ENCODE measurements at regions not wholly inside any gene's neighbourhood (a gene's known extent, or its start where the extent isn't known, plus 50 kb on each side); places are given as distances from the start of the nearest gene placed in this dataset.

DNA sequence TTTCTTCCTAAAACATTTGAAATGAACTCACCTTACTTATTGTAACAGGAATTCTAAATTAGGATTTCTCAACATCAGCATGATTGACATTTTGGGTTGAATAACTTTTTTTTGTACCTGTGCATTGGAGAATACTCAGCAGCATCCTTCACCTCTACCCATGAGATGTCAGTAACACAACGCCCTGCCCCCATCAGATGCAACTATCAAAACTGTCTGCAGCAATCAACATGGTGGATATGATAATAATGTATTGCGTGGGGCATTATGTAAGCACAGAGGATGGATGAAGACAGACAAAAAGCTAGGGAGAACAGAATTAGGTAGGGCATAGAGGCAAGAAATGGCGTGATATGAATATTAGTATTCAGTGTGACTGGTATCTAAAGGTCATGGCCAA lies 94.1 kb downstream of the PLK2 start:
- H3K4me1 ChIP-seq (replicated peaks), result no peaks in the 10 kb centered on the region
- no peaks in the 10 kb centered on the region for H3K36me3 ChIP-seq
- 83% methylated on average over 3 of the region's 3 CpGs for WGBS
- intact Hi-C loops (cut with DNase I), result no loop called here
- H3K9me3 ChIP-seq, result no peaks in the 10 kb centered on the region
- H3K27ac ChIP-seq, result no peak overlapping the region
- no peaks in the 10 kb centered on the region for H3K27me3 ChIP-seq (replicated peaks; ENCODE audit: insufficient read depth)
- TF ChIP-seq, protein P1, sequence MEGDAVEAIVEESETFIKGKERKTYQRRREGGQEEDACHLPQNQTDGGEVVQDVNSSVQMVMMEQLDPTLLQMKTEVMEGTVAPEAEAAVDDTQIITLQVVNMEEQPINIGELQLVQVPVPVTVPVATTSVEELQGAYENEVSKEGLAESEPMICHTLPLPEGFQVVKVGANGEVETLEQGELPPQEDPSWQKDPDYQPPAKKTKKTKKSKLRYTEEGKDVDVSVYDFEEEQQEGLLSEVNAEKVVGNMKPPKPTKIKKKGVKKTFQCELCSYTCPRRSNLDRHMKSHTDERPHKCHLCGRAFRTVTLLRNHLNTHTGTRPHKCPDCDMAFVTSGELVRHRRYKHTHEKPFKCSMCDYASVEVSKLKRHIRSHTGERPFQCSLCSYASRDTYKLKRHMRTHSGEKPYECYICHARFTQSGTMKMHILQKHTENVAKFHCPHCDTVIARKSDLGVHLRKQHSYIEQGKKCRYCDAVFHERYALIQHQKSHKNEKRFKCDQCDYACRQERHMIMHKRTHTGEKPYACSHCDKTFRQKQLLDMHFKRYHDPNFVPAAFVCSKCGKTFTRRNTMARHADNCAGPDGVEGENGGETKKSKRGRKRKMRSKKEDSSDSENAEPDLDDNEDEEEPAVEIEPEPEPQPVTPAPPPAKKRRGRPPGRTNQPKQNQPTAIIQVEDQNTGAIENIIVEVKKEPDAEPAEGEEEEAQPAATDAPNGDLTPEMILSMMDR (IDR thresholded peaks at IDR 0.05), result no peak
- no peak for TF ChIP-seq POLR2AphosphoS5 (IDR thresholded peaks at IDR 0.05)
- TF ChIP-seq POLR2A (IDR thresholded peaks at IDR 0.05), result no peak
- no peak for DNase-seq (ENCODE audit: low spot score)
- H3K4me3 ChIP-seq, result no peak overlapping the region

DNA sequence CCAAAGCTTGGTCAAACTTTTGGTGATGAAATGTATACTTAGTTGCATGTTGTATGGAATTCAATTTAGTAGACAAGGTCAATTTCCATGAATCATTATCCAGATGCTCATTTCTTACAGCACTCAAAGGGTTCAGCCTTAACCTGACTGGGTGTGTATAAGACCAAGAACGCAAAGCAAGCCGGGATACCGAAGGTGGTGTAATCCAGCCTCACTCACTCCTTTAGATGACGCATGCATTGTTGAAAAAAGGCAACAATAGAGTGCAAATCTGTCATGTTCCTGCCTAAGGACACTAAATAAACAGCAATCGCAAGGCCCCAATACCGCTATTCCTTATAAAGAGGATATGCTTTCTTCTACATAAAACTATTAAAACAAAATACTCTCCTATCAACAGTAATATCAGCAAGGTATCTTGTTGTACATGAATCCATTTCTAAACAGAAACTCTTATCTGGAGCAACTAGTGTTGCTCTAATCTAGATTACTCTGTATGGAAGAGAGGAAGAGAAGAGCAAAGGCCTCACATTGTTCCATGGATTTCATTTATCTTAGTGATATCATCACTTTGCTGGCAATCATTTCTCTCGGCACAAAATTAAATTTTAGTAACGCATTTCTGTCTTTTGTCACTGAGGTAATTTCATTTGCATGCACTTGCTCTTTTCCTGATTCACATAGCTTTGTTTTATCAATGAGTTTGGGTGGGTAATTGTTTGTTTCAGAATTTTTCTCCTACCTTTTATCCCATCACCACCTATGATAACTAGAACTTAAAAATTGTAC lies 96.2 kb downstream of the PLK2 start:
- Histone ChIP-seq H3K27me3 (replicated peaks; ENCODE audit: insufficient read depth) (no peaks in the 10 kb centered on the region), H3K9me3 (no peaks in the 10 kb centered on the region), H3K4me3 (no peak overlapping the region), H3K27ac (no peak overlapping the region), H3K36me3 (no peaks in the 10 kb centered on the region), H3K4me1 (replicated peaks) (no peaks in the 10 kb centered on the region)
- no peak for DNase-seq (ENCODE audit: low spot score)
- 90% methylated on average over 8 of the region's 8 CpGs for WGBS
- TF ChIP-seq POLR2A (IDR thresholded peaks at IDR 0.05), result no peak
- TF ChIP-seq POLR2AphosphoS5 (IDR thresholded peaks at IDR 0.05), result no peak
- TF ChIP-seq, protein P1 (IDR thresholded peaks at IDR 0.05), result no peak
- intact Hi-C loops (cut with DNase I), result no loop called here

DNA sequence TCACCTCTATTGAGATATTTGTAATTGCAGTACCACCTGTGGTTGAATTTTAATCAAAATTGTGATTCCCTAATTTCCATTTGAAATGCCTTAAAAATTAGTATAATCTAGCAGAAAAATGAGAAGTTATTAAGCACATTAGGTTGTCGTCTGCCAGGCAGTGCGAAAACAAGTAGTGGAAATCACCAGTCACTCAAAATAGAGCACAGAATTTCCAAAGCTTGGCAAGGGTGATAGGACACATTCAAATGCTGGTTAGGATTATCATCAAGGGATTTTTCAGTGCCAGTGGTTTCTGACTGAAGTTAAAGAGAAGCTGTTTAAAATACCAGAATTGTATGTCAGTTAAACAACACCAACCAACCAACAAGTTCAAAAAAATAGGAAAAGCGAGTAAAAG lies 97.8 kb downstream of the PLK2 start:
- H3K4me1 ChIP-seq (replicated peaks), result no peaks in the 10 kb centered on the region
- no peak overlapping the region for H3K4me3 ChIP-seq
- WGBS, result 93% methylated on average over 3 of the region's 3 CpGs
- H3K27ac ChIP-seq, result no peak overlapping the region
- no peaks in the 10 kb centered on the region for H3K36me3 ChIP-seq
- H3K27me3 ChIP-seq (replicated peaks; ENCODE audit: insufficient read depth), result no peaks in the 10 kb centered on the region
- H3K9me3 ChIP-seq, result no peaks in the 10 kb centered on the region
- TF ChIP-seq POLR2AphosphoS5 (IDR thresholded peaks at IDR 0.05), result no peak
- TF ChIP-seq, protein P1 (IDR thresholded peaks at IDR 0.05), result no peak
- TF ChIP-seq POLR2A (IDR thresholded peaks at IDR 0.05), result no peak
- no peak for DNase-seq (ENCODE audit: low spot score)
- intact Hi-C loops (cut with DNase I), result no loop called here

DNA sequence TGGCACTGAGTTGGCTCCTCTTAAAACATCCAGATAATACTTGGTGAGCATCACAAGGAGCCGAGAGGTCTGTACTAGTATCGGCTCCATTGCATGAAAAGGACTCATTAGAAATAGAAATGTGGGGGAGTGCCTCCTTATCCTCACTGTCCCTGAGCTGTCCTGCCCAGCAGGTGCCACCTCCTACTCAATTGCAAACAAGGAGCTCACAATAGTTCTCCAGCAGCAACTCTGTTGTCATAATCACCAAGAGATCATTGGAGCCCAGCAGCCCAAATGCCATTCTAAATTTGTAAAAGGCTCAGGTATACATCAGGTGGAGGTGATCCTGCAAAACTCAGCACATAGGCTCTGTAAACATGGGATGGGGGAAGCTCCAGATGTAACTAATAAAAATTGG lies 99.1 kb downstream of the PLK2 start:
- H3K4me3 ChIP-seq, result no peak overlapping the region
- WGBS, result 97% methylated on average over 2 of the region's 2 CpGs
- no peaks in the 10 kb centered on the region for H3K36me3 ChIP-seq
- TF ChIP-seq POLR2AphosphoS5 (IDR thresholded peaks at IDR 0.05) (no peak), POLR2A (IDR thresholded peaks at IDR 0.05) (no peak)
- TF ChIP-seq, protein P1 (IDR thresholded peaks at IDR 0.05), result no peak
- no peaks in the 10 kb centered on the region for H3K27me3 ChIP-seq (replicated peaks; ENCODE audit: insufficient read depth)
- H3K9me3 ChIP-seq, result no peaks in the 10 kb centered on the region
- no peaks in the 10 kb centered on the region for H3K4me1 ChIP-seq (replicated peaks)
- intact Hi-C loops (cut with DNase I), result no loop called here
- no peak overlapping the region for H3K27ac ChIP-seq
- no peak for DNase-seq (ENCODE audit: low spot score)

DNA sequence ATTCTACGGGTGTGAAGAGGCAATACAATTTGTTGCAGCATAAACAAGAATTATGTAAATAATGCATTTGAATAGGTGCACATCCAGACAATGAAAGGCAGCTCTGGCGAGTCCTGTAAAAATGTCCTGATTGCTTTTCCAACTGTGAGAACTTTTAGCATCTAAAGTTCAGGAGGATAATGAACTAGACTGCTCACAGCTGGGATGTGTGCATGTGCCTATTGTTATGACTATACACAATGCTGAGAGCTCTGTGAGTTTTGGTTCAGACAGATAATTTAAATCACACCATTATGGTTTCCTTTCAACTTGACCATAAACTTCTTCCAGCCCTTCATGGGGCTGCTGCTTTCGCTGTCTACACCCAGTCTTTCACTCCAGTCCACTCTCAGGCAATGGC lies 99.9 kb downstream of the PLK2 start:
- no peaks in the 10 kb centered on the region for H3K27me3 ChIP-seq (replicated peaks; ENCODE audit: insufficient read depth)
- no peak for TF ChIP-seq POLR2AphosphoS5 (IDR thresholded peaks at IDR 0.05)
- TF ChIP-seq, protein P1 (IDR thresholded peaks at IDR 0.05), result no peak
- no peak for TF ChIP-seq POLR2A (IDR thresholded peaks at IDR 0.05)
- no peak for DNase-seq (ENCODE audit: low spot score)
- H3K9me3 ChIP-seq, result no peaks in the 10 kb centered on the region
- no peaks in the 10 kb centered on the region for H3K4me1 ChIP-seq (replicated peaks)
- WGBS, result 65% methylated on average over 3 of the region's 3 CpGs
- H3K4me3 ChIP-seq, result no peak overlapping the region
- intact Hi-C loops (cut with DNase I), result no loop called here
- H3K36me3 ChIP-seq, result no peaks in the 10 kb centered on the region
- no peak overlapping the region for H3K27ac ChIP-seq
